WTC11 (cell line): ENCODE measurements at regions not wholly inside any gene's neighbourhood (a gene's known extent, or its start where the extent isn't known, plus 50 kb on each side); places are given as distances from the start of the nearest gene placed in this dataset.

Experiments
- ATAC-seq: fragments of 200-7000 bp; cut with Tn5 transposase; 2 replicates; pipeline ENCODE4 v1.10.0; 2021; ENCODE audit warnings: mild to moderate bottlenecking, moderate library complexity
- CTCF ChIA-PET: fragments of 300-600 bp; sonication (Branson Sonifier 250); formaldehyde crosslinking; loops from one replicate; lab custom pipeline; 2021; ENCODE audit warnings: antibody characterized with exemption; lab: Charles Lee
- POLR2A ChIA-PET: fragments of 350-600 bp; sonication (Branson Sonifier 250); formaldehyde crosslinking; loops from one replicate; lab custom pipeline; 2021; ENCODE audit warnings: antibody characterized with exemption; lab: Charles Lee
- DNase-seq: peaks from one replicate; pipeline ENCODE4 v3.0.0; 2021; ENCODE audit warnings: low spot score
- H3K27ac Mint-ChIP-seq: 2 replicates; pipeline ENCODE4 v1.8.0; 2021; ENCODE audit warnings: mixed read lengths
- H3K27me3 Mint-ChIP-seq: 2 replicates; pipeline ENCODE4 v1.8.0; 2021; ENCODE audit warnings: low read depth, mild to moderate bottlenecking, moderate library complexity, mixed read lengths
- H3K36me3 Mint-ChIP-seq: 2 replicates; pipeline ENCODE4 v1.8.0; 2021; ENCODE audit warnings: mixed read lengths
- H3K4me1 Mint-ChIP-seq: 2 replicates; pipeline ENCODE4 v1.8.0; 2022; ENCODE audit warnings: mixed read lengths
- H3K4me3 Mint-ChIP-seq: 2 replicates; pipeline ENCODE4 v1.8.0; 2021; ENCODE audit warnings: mild to moderate bottlenecking, moderate library complexity, mixed read lengths
- H3K9me3 Mint-ChIP-seq: 2 replicates; pipeline ENCODE4 v1.8.0; 2021; ENCODE audit warnings: mixed read lengths
- CBFB ChIP-seq: sonication (generic); formaldehyde crosslinking; IDR thresholded peaks from 2 replicates; pipeline ENCODE4 v1.8.1; 2022; ENCODE audit warnings: mild to moderate bottlenecking, low read depth, missing genetic modification reagents
- FOXP1 ChIP-seq: sonication (generic); formaldehyde crosslinking; IDR thresholded peaks from 2 replicates; pipeline ENCODE4 v1.8.0; 2022; ENCODE audit warnings: missing genetic modification reagents, mild to moderate bottlenecking, moderate library complexity, borderline replicate concordance
- GTF2I ChIP-seq: fragments of 250-450 bp; sonication (Bioruptor Pico); conservative IDR thresholded peaks from 2 replicates; pipeline ENCODE4 v1.4.0; 2021; ENCODE audit warnings: mild to moderate bottlenecking
- HMGA2 ChIP-seq: fragments of 250-450 bp; sonication (Bioruptor Pico); IDR thresholded peaks from 2 replicates; pipeline ENCODE4 v1.4.0; 2021; ENCODE audit warnings: mild to moderate bottlenecking, moderate library complexity
- NFE2L1 ChIP-seq: sonication (generic); formaldehyde crosslinking; IDR thresholded peaks from 2 replicates; pipeline ENCODE4 v1.8.1; 2023; ENCODE audit warnings: missing genetic modification reagents
- NFYB ChIP-seq: sonication (generic); formaldehyde crosslinking; conservative IDR thresholded peaks from 2 replicates; pipeline ENCODE4 v1.8.0; 2022; ENCODE audit warnings: low read depth, missing genetic modification reagents
- RELA ChIP-seq: sonication (generic); formaldehyde crosslinking; IDR thresholded peaks from 2 replicates; pipeline ENCODE4 v1.8.1; 2022; ENCODE audit warnings: missing genetic modification reagents, mild to moderate bottlenecking, borderline replicate concordance
- RORB ChIP-seq: fragments of 250-450 bp; sonication (Bioruptor Pico); IDR thresholded peaks from 2 replicates; pipeline ENCODE4 v1.9.0; 2021; ENCODE audit warnings: mild to moderate bottlenecking
- SMAD4 ChIP-seq: sonication (generic); formaldehyde crosslinking; IDR thresholded peaks from 2 replicates; pipeline ENCODE4 v1.8.0; 2022; ENCODE audit warnings: mild to moderate bottlenecking, missing genetic modification reagents
- SOX15 ChIP-seq: fragments of 250-450 bp; sonication (Bioruptor Pico); IDR thresholded peaks from 2 replicates; pipeline ENCODE4 v1.9.0; 2021; ENCODE audit warnings: mild to moderate bottlenecking
- SP1 ChIP-seq: sonication (generic); formaldehyde crosslinking; conservative IDR thresholded peaks from 2 replicates; pipeline ENCODE4 v1.8.1; 2022; ENCODE audit warnings: missing genetic modification reagents
- TCF7 ChIP-seq: sonication (generic); formaldehyde crosslinking; IDR thresholded peaks from 2 replicates; pipeline ENCODE4 v1.8.0; 2022; ENCODE audit warnings: mild to moderate bottlenecking, low read depth, missing genetic modification reagents, moderate library complexity
- TEAD4 ChIP-seq: sonication (generic); formaldehyde crosslinking; IDR thresholded peaks from 2 replicates; pipeline ENCODE4 v1.8.0; 2022; ENCODE audit warnings: mild to moderate bottlenecking, missing genetic modification reagents
- ZNF121 ChIP-seq: sonication (generic); formaldehyde crosslinking; IDR thresholded peaks from 2 replicates; pipeline ENCODE4 v1.8.0; 2023; ENCODE audit warnings: missing genetic modification reagents
- ZNF219 ChIP-seq: sonication (generic); formaldehyde crosslinking; IDR thresholded peaks from 2 replicates; pipeline ENCODE4 v1.8.0; 2023; ENCODE audit warnings: missing genetic modification reagents, mild to moderate bottlenecking, borderline replicate concordance
- ZNF396 ChIP-seq: fragments of 250-450 bp; sonication (Bioruptor Pico); IDR thresholded peaks from 2 replicates; pipeline ENCODE4 v1.8.0; 2021; ENCODE audit warnings: mild to moderate bottlenecking, moderate library complexity, borderline replicate concordance
- ZNF423 ChIP-seq: fragments of 250-450 bp; sonication (Bioruptor Pico); IDR thresholded peaks from 2 replicates; pipeline ENCODE4 v2.1.2; 2022; ENCODE audit warnings: mild to moderate bottlenecking, moderate library complexity
- TF ChIP-seq, protein P1 (sequence below): sonication (generic); formaldehyde crosslinking; IDR thresholded peaks from 2 replicates; pipeline ENCODE4 v1.8.0; 2022; ENCODE audit warnings: missing genetic modification reagents
- TF ChIP-seq, protein P2 (sequence below): fragments of 250-450 bp; sonication (Bioruptor Pico); IDR thresholded peaks from 2 replicates; pipeline ENCODE4 v1.9.0; 2021; ENCODE audit warnings: mild to moderate bottlenecking
- TF ChIP-seq, protein P3 (sequence below): sonication (generic); formaldehyde crosslinking; IDR thresholded peaks from 2 replicates; pipeline ENCODE4 v1.8.1; 2023; ENCODE audit warnings: mild to moderate bottlenecking, missing genetic modification reagents
- TF ChIP-seq, protein P4 (sequence below): fragments of 250-450 bp; sonication (Bioruptor Pico); IDR thresholded peaks from 2 replicates; pipeline ENCODE4 v1.8.0; 2021; ENCODE audit warnings: mild to moderate bottlenecking
- TF ChIP-seq, protein P5 (sequence below): sonication (generic); formaldehyde crosslinking; IDR thresholded peaks from 2 replicates; pipeline ENCODE4 v1.8.1; 2023; ENCODE audit warnings: mild to moderate bottlenecking, missing genetic modification reagents, moderate library complexity
- TF ChIP-seq, protein P6 (sequence below): sonication (generic); formaldehyde crosslinking; IDR thresholded peaks from 2 replicates; pipeline ENCODE4 v1.8.1; 2023; ENCODE audit warnings: mild to moderate bottlenecking, missing genetic modification reagents, moderate library complexity

DNA sequence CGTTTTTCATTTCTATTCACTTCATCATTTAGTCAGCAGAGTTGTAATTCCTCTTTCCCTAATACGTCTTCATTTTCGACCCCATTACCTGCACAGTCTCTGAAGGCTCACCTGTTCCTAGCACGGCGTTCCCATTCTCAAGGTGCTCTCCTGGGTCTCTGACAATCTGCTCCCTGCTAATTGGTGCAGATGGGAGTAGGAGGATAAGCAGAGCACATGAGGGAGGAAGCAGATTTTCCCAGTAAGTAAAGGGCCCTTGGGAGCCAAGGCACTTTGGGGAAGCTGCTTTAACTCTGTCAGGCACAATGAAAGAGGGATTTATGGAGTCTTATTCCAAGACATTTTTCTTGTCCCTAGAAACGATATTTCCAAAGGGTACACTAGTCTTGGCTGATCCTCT, 466.4 kb downstream of the STIM2 start (continued):
- TF ChIP-seq, protein P1, sequence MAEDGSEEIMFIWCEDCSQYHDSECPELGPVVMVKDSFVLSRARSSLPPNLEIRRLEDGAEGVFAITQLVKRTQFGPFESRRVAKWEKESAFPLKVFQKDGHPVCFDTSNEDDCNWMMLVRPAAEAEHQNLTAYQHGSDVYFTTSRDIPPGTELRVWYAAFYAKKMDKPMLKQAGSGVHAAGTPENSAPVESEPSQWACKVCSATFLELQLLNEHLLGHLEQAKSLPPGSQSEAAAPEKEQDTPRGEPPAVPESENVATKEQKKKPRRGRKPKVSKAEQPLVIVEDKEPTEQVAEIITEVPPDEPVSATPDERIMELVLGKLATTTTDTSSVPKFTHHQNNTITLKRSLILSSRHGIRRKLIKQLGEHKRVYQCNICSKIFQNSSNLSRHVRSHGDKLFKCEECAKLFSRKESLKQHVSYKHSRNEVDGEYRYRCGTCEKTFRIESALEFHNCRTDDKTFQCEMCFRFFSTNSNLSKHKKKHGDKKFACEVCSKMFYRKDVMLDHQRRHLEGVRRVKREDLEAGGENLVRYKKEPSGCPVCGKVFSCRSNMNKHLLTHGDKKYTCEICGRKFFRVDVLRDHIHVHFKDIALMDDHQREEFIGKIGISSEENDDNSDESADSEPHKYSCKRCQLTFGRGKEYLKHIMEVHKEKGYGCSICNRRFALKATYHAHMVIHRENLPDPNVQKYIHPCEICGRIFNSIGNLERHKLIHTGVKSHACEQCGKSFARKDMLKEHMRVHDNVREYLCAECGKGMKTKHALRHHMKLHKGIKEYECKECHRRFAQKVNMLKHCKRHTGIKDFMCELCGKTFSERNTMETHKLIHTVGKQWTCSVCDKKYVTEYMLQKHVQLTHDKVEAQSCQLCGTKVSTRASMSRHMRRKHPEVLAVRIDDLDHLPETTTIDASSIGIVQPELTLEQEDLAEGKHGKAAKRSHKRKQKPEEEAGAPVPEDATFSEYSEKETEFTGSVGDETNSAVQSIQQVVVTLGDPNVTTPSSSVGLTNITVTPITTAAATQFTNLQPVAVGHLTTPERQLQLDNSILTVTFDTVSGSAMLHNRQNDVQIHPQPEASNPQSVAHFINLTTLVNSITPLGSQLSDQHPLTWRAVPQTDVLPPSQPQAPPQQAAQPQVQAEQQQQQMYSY (CRISPR knock-in tag) = no peak
- TF ChIP-seq, protein P2, sequence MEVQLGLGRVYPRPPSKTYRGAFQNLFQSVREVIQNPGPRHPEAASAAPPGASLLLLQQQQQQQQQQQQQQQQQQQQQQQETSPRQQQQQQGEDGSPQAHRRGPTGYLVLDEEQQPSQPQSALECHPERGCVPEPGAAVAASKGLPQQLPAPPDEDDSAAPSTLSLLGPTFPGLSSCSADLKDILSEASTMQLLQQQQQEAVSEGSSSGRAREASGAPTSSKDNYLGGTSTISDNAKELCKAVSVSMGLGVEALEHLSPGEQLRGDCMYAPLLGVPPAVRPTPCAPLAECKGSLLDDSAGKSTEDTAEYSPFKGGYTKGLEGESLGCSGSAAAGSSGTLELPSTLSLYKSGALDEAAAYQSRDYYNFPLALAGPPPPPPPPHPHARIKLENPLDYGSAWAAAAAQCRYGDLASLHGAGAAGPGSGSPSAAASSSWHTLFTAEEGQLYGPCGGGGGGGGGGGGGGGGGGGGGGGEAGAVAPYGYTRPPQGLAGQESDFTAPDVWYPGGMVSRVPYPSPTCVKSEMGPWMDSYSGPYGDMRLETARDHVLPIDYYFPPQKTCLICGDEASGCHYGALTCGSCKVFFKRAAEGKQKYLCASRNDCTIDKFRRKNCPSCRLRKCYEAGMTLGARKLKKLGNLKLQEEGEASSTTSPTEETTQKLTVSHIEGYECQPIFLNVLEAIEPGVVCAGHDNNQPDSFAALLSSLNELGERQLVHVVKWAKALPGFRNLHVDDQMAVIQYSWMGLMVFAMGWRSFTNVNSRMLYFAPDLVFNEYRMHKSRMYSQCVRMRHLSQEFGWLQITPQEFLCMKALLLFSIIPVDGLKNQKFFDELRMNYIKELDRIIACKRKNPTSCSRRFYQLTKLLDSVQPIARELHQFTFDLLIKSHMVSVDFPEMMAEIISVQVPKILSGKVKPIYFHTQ (CRISPR knock-in tag) = no peak
- no peak for TF ChIP-seq NFE2L1 (CRISPR knock-in tag)
- no peak for TF ChIP-seq ZNF423 (CRISPR knock-in tag)
- no peak for TF ChIP-seq GTF2I (CRISPR knock-in tag)
- no peak for TF ChIP-seq RELA (CRISPR knock-in tag)
- TF ChIP-seq, protein P3, sequence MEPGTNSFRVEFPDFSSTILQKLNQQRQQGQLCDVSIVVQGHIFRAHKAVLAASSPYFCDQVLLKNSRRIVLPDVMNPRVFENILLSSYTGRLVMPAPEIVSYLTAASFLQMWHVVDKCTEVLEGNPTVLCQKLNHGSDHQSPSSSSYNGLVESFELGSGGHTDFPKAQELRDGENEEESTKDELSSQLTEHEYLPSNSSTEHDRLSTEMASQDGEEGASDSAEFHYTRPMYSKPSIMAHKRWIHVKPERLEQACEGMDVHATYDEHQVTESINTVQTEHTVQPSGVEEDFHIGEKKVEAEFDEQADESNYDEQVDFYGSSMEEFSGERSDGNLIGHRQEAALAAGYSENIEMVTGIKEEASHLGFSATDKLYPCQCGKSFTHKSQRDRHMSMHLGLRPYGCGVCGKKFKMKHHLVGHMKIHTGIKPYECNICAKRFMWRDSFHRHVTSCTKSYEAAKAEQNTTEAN (CRISPR knock-in tag) = no peak
- TF ChIP-seq, protein P4, sequence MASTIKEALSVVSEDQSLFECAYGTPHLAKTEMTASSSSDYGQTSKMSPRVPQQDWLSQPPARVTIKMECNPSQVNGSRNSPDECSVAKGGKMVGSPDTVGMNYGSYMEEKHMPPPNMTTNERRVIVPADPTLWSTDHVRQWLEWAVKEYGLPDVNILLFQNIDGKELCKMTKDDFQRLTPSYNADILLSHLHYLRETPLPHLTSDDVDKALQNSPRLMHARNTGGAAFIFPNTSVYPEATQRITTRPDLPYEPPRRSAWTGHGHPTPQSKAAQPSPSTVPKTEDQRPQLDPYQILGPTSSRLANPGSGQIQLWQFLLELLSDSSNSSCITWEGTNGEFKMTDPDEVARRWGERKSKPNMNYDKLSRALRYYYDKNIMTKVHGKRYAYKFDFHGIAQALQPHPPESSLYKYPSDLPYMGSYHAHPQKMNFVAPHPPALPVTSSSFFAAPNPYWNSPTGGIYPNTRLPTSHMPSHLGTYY = no peak
- TF ChIP-seq SMAD4 (CRISPR knock-in tag) = no peak
- TF ChIP-seq SP1 (CRISPR knock-in tag) = no peak
- TF ChIP-seq FOXP1 (CRISPR knock-in tag) = no peak
- TF ChIP-seq, protein P5, sequence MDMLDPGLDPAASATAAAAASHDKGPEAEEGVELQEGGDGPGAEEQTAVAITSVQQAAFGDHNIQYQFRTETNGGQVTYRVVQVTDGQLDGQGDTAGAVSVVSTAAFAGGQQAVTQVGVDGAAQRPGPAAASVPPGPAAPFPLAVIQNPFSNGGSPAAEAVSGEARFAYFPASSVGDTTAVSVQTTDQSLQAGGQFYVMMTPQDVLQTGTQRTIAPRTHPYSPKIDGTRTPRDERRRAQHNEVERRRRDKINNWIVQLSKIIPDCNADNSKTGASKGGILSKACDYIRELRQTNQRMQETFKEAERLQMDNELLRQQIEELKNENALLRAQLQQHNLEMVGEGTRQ = no peak
- no peak for TF ChIP-seq ZNF219 (CRISPR knock-in tag)

DNA sequence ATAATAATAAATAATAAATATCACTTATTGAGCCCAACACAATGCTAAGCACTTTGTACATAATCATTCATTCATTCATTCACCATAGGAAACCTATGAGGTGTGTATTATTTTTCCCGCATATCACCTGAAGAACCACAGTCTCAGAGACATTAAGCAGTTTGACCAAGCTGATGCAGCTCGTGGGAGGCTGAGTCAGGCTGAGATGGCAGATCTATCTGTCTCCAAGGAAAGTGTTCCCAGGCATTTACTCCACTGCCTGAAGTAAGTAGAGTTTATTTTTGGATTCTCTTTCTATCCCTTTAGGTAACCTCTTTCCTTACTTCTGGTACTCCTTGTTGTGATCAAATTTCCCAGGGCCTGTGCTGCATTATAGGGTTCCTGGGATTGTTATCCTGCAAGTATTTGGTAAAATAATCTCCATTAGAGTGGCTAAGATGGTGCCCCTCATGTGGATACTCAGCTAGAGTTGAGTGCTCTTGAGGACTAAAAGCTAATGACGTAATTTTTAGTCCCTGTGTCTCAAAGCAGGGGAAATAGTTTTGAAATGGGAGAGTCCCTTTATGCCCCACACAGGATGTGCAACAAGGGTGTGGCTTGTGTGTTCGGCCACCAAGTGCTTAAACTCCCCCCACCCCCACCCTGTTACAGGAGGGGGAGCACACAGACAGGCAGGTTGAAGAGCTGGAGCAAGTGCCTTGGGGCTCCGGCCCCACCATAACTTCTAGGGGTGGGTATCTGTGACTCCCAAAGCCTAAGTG, 467.0 kb downstream of the STIM2 start:
- H3K27ac Mint-ChIP-seq = no peak overlapping the region
- ChIA-PET POLR2A (interaction anchor here (0.6 kb wide), 1 partner anchor 167 kb away, joined by 3 read pairs; no protein-coding TSS in a partner anchor), CTCF (no interaction called here)
- no peak for DNase-seq
- H3K4me1 Mint-ChIP-seq = peaks cover 17% of the 10 kb centered on the region
- H3K36me3 Mint-ChIP-seq = no peaks in the 10 kb centered on the region
- no peak for ATAC-seq
- no peak overlapping the region for H3K4me3 Mint-ChIP-seq
- peaks cover 12% of the 10 kb centered on the region for H3K9me3 Mint-ChIP-seq
- no peaks in the 10 kb centered on the region for H3K27me3 Mint-ChIP-seq
- TF ChIP-seq CBFB (CRISPR knock-in tag) (no peak), NFYB (CRISPR knock-in tag) (no peak), SOX15 (CRISPR knock-in tag) (no peak), ZNF121 (CRISPR knock-in tag) (no peak), HMGA2 (CRISPR knock-in tag) (no peak), ZNF396 (CRISPR knock-in tag) (no peak), RORB (CRISPR knock-in tag) (no peak), TEAD4 (CRISPR knock-in tag) (no peak), TCF7 (CRISPR knock-in tag) (no peak), SMAD4 (CRISPR knock-in tag) (no peak)
- TF ChIP-seq, protein P4 = no peak
- TF ChIP-seq, protein P3 (CRISPR knock-in tag) = no peak
- TF ChIP-seq, protein P6, sequence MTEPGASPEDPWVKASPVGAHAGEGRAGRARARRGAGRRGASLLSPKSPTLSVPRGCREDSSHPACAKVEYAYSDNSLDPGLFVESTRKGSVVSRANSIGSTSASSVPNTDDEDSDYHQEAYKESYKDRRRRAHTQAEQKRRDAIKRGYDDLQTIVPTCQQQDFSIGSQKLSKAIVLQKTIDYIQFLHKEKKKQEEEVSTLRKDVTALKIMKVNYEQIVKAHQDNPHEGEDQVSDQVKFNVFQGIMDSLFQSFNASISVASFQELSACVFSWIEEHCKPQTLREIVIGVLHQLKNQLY (CRISPR knock-in tag) = no peak
